Endothelial cell of umbilical vein (primary cell): ENCODE measurements at regions not wholly inside any gene's neighbourhood (a gene's known extent, or its start where the extent isn't known, plus 50 kb on each side); places are given as distances from the start of the nearest gene placed in this dataset.

Experiments
- BruUV-seq: library from RNA; stranded (reverse); fragments of 400-500 nt; replicated peaks from 2 replicates; lab custom pipeline; 2021; lab: Mats Ljungman, UMichigan
- CTCF ChIA-PET: fragments of 300-600, 350-600 bp; sonication (Branson Sonifier 250); formaldehyde crosslinking; loops from one replicate; lab custom pipeline; 2021; ENCODE audit warnings: antibody characterized with exemption, inconsistent platforms; lab: Charles Lee
- POLR2A ChIA-PET: fragments of 300-600, 350-600 bp; sonication (Branson Sonifier 250); formaldehyde crosslinking; loops from one replicate; lab custom pipeline; 2021; ENCODE audit warnings: antibody characterized with exemption, inconsistent platforms; lab: Charles Lee
- DNase-seq: peaks from one replicate; pipeline ENCODE4 v3.0.0-alpha.2; 2011; ENCODE audit warnings: low read depth, low spot score
- FAIRE-seq: peaks from 2 replicates; lab custom pipeline; 2011; peaks lifted over from hg19 to GRCh38; lab: Jason Lieb, UNC
- H2AFZ ChIP-seq: 2 replicates; pipeline ENCODE4 v1.6.0; 2012; ENCODE audit warnings: low read depth, low read length, control low read depth, inconsistent platforms
- H3K27ac ChIP-seq: 2 replicates; pipeline ENCODE4 v1.5.1; 2011; ENCODE audit warnings: low read depth, mild to moderate bottlenecking, control low read depth, low read length, moderate library complexity; ENCODE audit not compliant: insufficient read depth
- H3K27me3 ChIP-seq, 2 experiments: 2 replicates each; pipeline versions ENCODE4 v1.6.0 to v1.6.1; 2011; ENCODE audit warnings: low read length in 2 of 2, mixed read lengths in 1 of 2; ENCODE audit not compliant: control insufficient read depth in 2 of 2, insufficient read depth in 2 of 2
- H3K36me3 ChIP-seq, 2 experiments: 2 replicates in 1 of 2; 3 replicates in 1 of 2; pipeline ENCODE4 v1.5.1; 2011; ENCODE audit warnings: low read length in 2 of 2, mild to moderate bottlenecking in 1 of 2, moderate library complexity in 1 of 2; ENCODE audit not compliant: control insufficient read depth in 2 of 2, insufficient read depth in 2 of 2; ENCODE audit errors: extremely low read depth in 1 of 2
- H3K4me1 ChIP-seq: 3 replicates; pipeline ENCODE4 v1.5.1; 2011; ENCODE audit warnings: mild to moderate bottlenecking, low read length; ENCODE audit not compliant: control insufficient read depth, insufficient read depth; ENCODE audit errors: extremely low read depth
- H3K4me2 ChIP-seq: 2 replicates; pipeline ENCODE4 v1.6.1; 2011; ENCODE audit warnings: low read length, control low read depth, mixed read lengths; ENCODE audit not compliant: insufficient read depth
- H3K4me3 ChIP-seq, 3 experiments: fragments of 200-600 bp in 1 of 3; sonication (generic), shearing (Covaris generic) in 1 of 3; replicated peaks in 1 of 3; 2 replicates each; pipeline ENCODE4 v1.5.1; 2011 to 2016; ENCODE audit warnings: control low read depth in 3 of 3, low read length in 3 of 3, mild to moderate bottlenecking in 2 of 3, inconsistent platforms in 1 of 3, low read depth in 1 of 3, moderate library complexity in 1 of 3; ENCODE audit not compliant: insufficient read depth in 1 of 3
- H3K79me2 ChIP-seq: 2 replicates; pipeline ENCODE4 v1.6.0; 2012; ENCODE audit warnings: low read length, inconsistent platforms; ENCODE audit not compliant: control insufficient read depth, insufficient read depth
- H3K9ac ChIP-seq: replicated peaks from 2 replicates; pipeline ENCODE3; 2011; ENCODE audit warnings: low read length, control low read depth; ENCODE audit not compliant: insufficient read depth; ENCODE audit errors: extremely low read depth
- H3K9me1 ChIP-seq: replicated peaks from 3 replicates; pipeline ENCODE4 v1.6.0; 2011; ENCODE audit warnings: mild to moderate bottlenecking, low read length; ENCODE audit not compliant: control insufficient read depth, insufficient read depth; ENCODE audit errors: extremely low read depth
- H3K9me3 ChIP-seq: replicated peaks from 2 replicates; pipeline ENCODE4 v1.5.1; 2012; ENCODE audit warnings: low read length, inconsistent platforms; ENCODE audit not compliant: control insufficient read depth, insufficient read depth
- H4K20me1 ChIP-seq: replicated peaks from 2 replicates; pipeline ENCODE3; 2011; ENCODE audit warnings: mild to moderate bottlenecking, low read length; ENCODE audit not compliant: control insufficient read depth, insufficient read depth; ENCODE audit errors: extremely low read depth
- EZH2 ChIP-seq: IDR thresholded peaks from 2 replicates; pipeline ENCODE4 v1.6.1; 2012; ENCODE audit warnings: borderline replicate concordance, low read depth, mild to moderate bottlenecking, moderate library complexity, low read length, inconsistent platforms; ENCODE audit not compliant: severe bottlenecking
- FOS ChIP-seq: IDR thresholded peaks from 2 replicates; pipeline ENCODE4 v1.6.1; 2011; ENCODE audit warnings: mild to moderate bottlenecking, low read length, moderate library complexity, borderline replicate concordance; ENCODE audit not compliant: insufficient read depth
- GATA2 ChIP-seq: IDR thresholded peaks from 2 replicates; pipeline ENCODE4 v1.7.0; 2011; ENCODE audit warnings: low read depth, mild to moderate bottlenecking, moderate library complexity, mixed read lengths, low read length; ENCODE audit not compliant: insufficient read length, insufficient read depth
- JUN ChIP-seq: IDR thresholded peaks from 2 replicates; pipeline ENCODE4 v1.6.1; 2011; ENCODE audit warnings: borderline replicate concordance, low read depth; ENCODE audit not compliant: insufficient read length, insufficient read depth
- MAX ChIP-seq: IDR thresholded peaks from 2 replicates; pipeline ENCODE4 v1.6.1; 2011; ENCODE audit not compliant: insufficient read depth, insufficient read length
- MYC ChIP-seq: IDR thresholded peaks from one replicate; pipeline ENCODE4 v1.6.1; 2011; ENCODE audit warnings: mild to moderate bottlenecking, low read depth, low read length
- POLR2A ChIP-seq: IDR thresholded peaks from 2 replicates; pipeline ENCODE4 v1.6.1; 2012; ENCODE audit warnings: low read depth, mild to moderate bottlenecking, control low read depth, low read length
- POLR2AphosphoS5 ChIP-seq: IDR thresholded peaks from 2 replicates; pipeline ENCODE4 v1.6.1; 2012; ENCODE audit warnings: low read depth, mild to moderate bottlenecking, control low read depth, low read length, moderate library complexity; ENCODE audit not compliant: insufficient read depth
- dilution Hi-C: fragments of 300-500 bp; cut with MboI; formaldehyde crosslinking; loops from one replicate; pipeline ENCODE4 v1.15.0; 2019; ENCODE audit warnings: low sequenced_read_pairs; ENCODE audit not compliant: extremely low pct_ligation_motif_present
- intact Hi-C: fragments of 100-400 bp; cut with micrococcal nuclease; formaldehyde crosslinking; loops from one replicate; pipeline ENCODE4 v1.10.0; 2022
- TF ChIP-seq, protein P1 (sequence below), 2 donors: IDR thresholded peaks; 1 replicate in 1 of 2; 2 replicates in 1 of 2; pipeline ENCODE4 v1.5.1; 2011; ENCODE audit warnings: low read length in 2 of 2, mild to moderate bottlenecking in 2 of 2, moderate library complexity in 2 of 2, control low read depth in 1 of 2, inconsistent platforms in 1 of 2, low read depth in 1 of 2; ENCODE audit not compliant: insufficient read depth in 1 of 2; ENCODE audit errors: extremely low read depth in 1 of 2

GRCh38 chr4:15362541-15362940, 65.3 kb upstream of the C1QTNF7 start:
- Histone ChIP-seq H3K4me1 (no peaks in the 10 kb centered on the region), H3K9me1 (no peaks in the 10 kb centered on the region), H3K4me2 (no peak overlapping the region), H3K79me2 (no peaks in the 10 kb centered on the region), H3K27me3 (no peaks in the 10 kb centered on the region), H4K20me1 (no peaks in the 10 kb centered on the region), H3K36me3 (no peaks in the 10 kb centered on the region), H3K9ac (no peak overlapping the region), H3K9me3 (no peaks in the 10 kb centered on the region), H3K27ac (no peak overlapping the region), H3K4me3 (no peak overlapping the region), H2AFZ (no peak overlapping the region)
- DNase-seq (no peak), FAIRE-seq (no peak)
- POLR2A ChIA-PET: no interaction called here
- CTCF ChIA-PET: no interaction called here
- dilution Hi-C loops: no loop called here
- TF ChIP-seq GATA2: no peak
- TF ChIP-seq FOS: no peak
- TF ChIP-seq MYC: no peak
- TF ChIP-seq, protein P1, sequence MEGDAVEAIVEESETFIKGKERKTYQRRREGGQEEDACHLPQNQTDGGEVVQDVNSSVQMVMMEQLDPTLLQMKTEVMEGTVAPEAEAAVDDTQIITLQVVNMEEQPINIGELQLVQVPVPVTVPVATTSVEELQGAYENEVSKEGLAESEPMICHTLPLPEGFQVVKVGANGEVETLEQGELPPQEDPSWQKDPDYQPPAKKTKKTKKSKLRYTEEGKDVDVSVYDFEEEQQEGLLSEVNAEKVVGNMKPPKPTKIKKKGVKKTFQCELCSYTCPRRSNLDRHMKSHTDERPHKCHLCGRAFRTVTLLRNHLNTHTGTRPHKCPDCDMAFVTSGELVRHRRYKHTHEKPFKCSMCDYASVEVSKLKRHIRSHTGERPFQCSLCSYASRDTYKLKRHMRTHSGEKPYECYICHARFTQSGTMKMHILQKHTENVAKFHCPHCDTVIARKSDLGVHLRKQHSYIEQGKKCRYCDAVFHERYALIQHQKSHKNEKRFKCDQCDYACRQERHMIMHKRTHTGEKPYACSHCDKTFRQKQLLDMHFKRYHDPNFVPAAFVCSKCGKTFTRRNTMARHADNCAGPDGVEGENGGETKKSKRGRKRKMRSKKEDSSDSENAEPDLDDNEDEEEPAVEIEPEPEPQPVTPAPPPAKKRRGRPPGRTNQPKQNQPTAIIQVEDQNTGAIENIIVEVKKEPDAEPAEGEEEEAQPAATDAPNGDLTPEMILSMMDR (IDR thresholded peaks at IDR 0.05; ENCODE audit: extremely low read depth in 1 of 2, insufficient read depth in 1 of 2, low read depth in 1 of 2, low read length in 2 of 2): no peak
- TF ChIP-seq MAX: no peak
- no peak for TF ChIP-seq EZH2
- no peak for TF ChIP-seq JUN
- TF ChIP-seq POLR2A: no peak
- TF ChIP-seq POLR2AphosphoS5: no peak
- intact Hi-C loops: no loop called here
- BruUV-seq: no TSS peak
